Neural cell (in vitro differentiated cells): ENCODE measurements at regions not wholly inside any gene's neighbourhood (a gene's known extent, or its start where the extent isn't known, plus 50 kb on each side); places are given as distances from the start of the nearest gene placed in this dataset.

ENCODE experiments used
- H2AFZ ChIP-seq: fragments of 200-600, 300-800 bp; sonication (generic), shearing (Covaris generic); 2 replicates; pipeline ENCODE4 v1.6.0; 2014; ENCODE audit warnings: low read depth, mild to moderate bottlenecking, antibody characterized with exemption, low read length, moderate library complexity
- H3F3A ChIP-seq: fragments of 200-600 bp; shearing (Covaris generic); 2 replicates; pipeline ENCODE4 v1.6.1; 2016; ENCODE audit warnings: mild to moderate bottlenecking, moderate library complexity, mixed read lengths, antibody characterized with exemption, low read length; ENCODE audit not compliant: insufficient read depth, poor library complexity, severe bottlenecking
- H3K27ac ChIP-seq: fragments of 200-600, 300-800 bp; sonication (generic), shearing (Covaris generic); 2 replicates; pipeline ENCODE4 v1.5.1; 2014; ENCODE audit warnings: mild to moderate bottlenecking, low read length, moderate library complexity
- H3K27me3 ChIP-seq: fragments of 300-800, 200-600 bp; sonication (generic), shearing (Covaris generic); 2 replicates; pipeline ENCODE4 v1.6.0; 2014; ENCODE audit warnings: mild to moderate bottlenecking, low read depth, low read length, moderate library complexity; ENCODE audit not compliant: insufficient read depth
- H3K36me3 ChIP-seq: fragments of 300-800, 200-600 bp; sonication (generic), shearing (Covaris generic); 2 replicates; pipeline ENCODE4 v1.5.1; 2014; ENCODE audit warnings: mild to moderate bottlenecking, antibody characterized with exemption, low read length, moderate library complexity; ENCODE audit not compliant: insufficient read depth
- H3K4me2 ChIP-seq: fragments of 300-800, 200-600 bp; sonication (generic), shearing (Covaris generic); 2 replicates; pipeline ENCODE4 v1.6.0; 2014; ENCODE audit warnings: mild to moderate bottlenecking, low read length
- H3K4me3 ChIP-seq: fragments of 300-800, 200-600 bp; sonication (generic), shearing (Covaris generic); 2 replicates; pipeline ENCODE4 v1.5.1; 2014; ENCODE audit warnings: mild to moderate bottlenecking, low read length, moderate library complexity
- H3K79me2 ChIP-seq: fragments of 200-600 bp; shearing (Covaris generic); replicated peaks from 2 replicates; pipeline ENCODE4 v1.6.0; 2014; ENCODE audit warnings: mild to moderate bottlenecking, low read length, moderate library complexity; ENCODE audit not compliant: insufficient read depth
- H3K9ac ChIP-seq: fragments of 300-800, 200-600 bp; sonication (generic), shearing (Covaris generic); 2 replicates; pipeline ENCODE4 v1.6.1; 2016; ENCODE audit warnings: mild to moderate bottlenecking, low read length, mixed read lengths
- H3K9me2 ChIP-seq: fragments of 200-600 bp; shearing (Covaris generic); 2 replicates; pipeline ENCODE4 v1.6.1; 2016; ENCODE audit warnings: mild to moderate bottlenecking, low read length, mixed read lengths; ENCODE audit not compliant: insufficient read depth
- H3K9me3 ChIP-seq: fragments of 200-600, 300-800 bp; sonication (generic), shearing (Covaris generic); 2 replicates; pipeline ENCODE4 v1.6.1; 2016; ENCODE audit warnings: mild to moderate bottlenecking, mixed run types, low read length, moderate library complexity, mixed read lengths
- H4K20me1 ChIP-seq: fragments of 200-600 bp; shearing (Covaris generic); 2 replicates; pipeline ENCODE4 v1.6.1; 2016; ENCODE audit warnings: mild to moderate bottlenecking, mixed run types; ENCODE audit not compliant: insufficient read depth
- CTCF ChIP-seq: fragments of 450-650 bp; IDR thresholded peaks from 2 replicates; pipeline ENCODE4 v1.5.1; 2014; ENCODE audit warnings: antibody characterized with exemption, mild to moderate bottlenecking, moderate library complexity; ENCODE audit not compliant: poor library complexity, severe bottlenecking
- EP300 ChIP-seq: fragments of 450-650 bp; conservative IDR thresholded peaks from 2 replicates; pipeline ENCODE4 v1.6.1; 2014; ENCODE audit warnings: antibody characterized with exemption, mild to moderate bottlenecking, moderate library complexity; ENCODE audit not compliant: poor library complexity, severe bottlenecking
- EZH2 ChIP-seq: fragments of 200-600, 300-800 bp; shearing (Covaris generic), sonication (generic); IDR thresholded peaks from 2 replicates; pipeline ENCODE4 v1.6.1; 2014; ENCODE audit warnings: antibody characterized with exemption, low read length, borderline replicate concordance, mild to moderate bottlenecking; ENCODE audit not compliant: insufficient read depth, poor library complexity, severe bottlenecking
- MXI1 ChIP-seq: fragments of 450-650 bp; conservative IDR thresholded peaks from 2 replicates; pipeline ENCODE4 v1.6.1; 2014; ENCODE audit warnings: antibody characterized with exemption, mild to moderate bottlenecking; ENCODE audit not compliant: poor library complexity, severe bottlenecking
- POLR2AphosphoS5 ChIP-seq: IDR thresholded peaks from 2 replicates; pipeline ENCODE4 v1.6.1; 2012
- RAD21 ChIP-seq: fragments of 450-650 bp; conservative IDR thresholded peaks from 2 replicates; pipeline ENCODE4 v1.6.1; 2014; ENCODE audit warnings: antibody characterized with exemption, mild to moderate bottlenecking, moderate library complexity
- REST ChIP-seq: IDR thresholded peaks from 2 replicates; pipeline ENCODE4 v1.6.1; 2012; ENCODE audit warnings: borderline replicate concordance
- SMC3 ChIP-seq: fragments of 450-650 bp; conservative IDR thresholded peaks from 2 replicates; pipeline ENCODE4 v1.6.1; 2014; ENCODE audit warnings: antibody characterized with exemption, mild to moderate bottlenecking, moderate library complexity; ENCODE audit not compliant: poor library complexity
- TAF1 ChIP-seq: IDR thresholded peaks from 2 replicates; pipeline ENCODE4 v1.6.1; 2012; ENCODE audit warnings: low read depth

DNA sequence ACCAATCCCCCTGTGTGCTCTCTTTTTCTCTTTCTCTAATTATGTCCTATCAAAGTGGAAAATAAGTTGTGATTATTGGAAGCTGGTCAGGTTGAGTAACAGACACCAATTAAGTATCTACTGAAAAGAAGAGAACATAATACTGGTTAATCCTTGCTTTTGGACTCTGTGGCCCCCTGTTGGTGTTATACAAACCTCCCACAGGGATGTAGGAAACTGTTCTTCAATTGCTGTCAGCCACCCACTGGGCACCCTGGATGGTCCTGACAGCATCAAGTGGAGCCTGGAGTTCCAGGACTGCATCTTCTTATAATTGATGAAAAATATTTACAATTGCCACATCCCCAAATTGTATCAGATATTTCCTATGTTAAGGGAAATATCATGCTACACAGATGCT lies 939.7 kb downstream of the KCNMA1 start:
- Histone ChIP-seq H3K9me3 (peaks cover 5% of the 10 kb centered on the region), H3K27ac (no peak overlapping the region), H3K4me2 (no peak overlapping the region), H3K9ac (no peak overlapping the region), H3F3A (no peaks in the 10 kb centered on the region), H3K4me3 (no peak overlapping the region), H4K20me1 (no peaks in the 10 kb centered on the region), H3K27me3 (peaks cover 61% of the 10 kb centered on the region), H3K79me2 (no peaks in the 10 kb centered on the region), H2AFZ (no peak overlapping the region), H3K36me3 (no peaks in the 10 kb centered on the region), H3K9me2 (no peaks in the 10 kb centered on the region)
- no peak for TF ChIP-seq POLR2AphosphoS5
- TF ChIP-seq SMC3 = no peak
- no peak for TF ChIP-seq TAF1
- TF ChIP-seq EP300 = no peak
- TF ChIP-seq REST = no peak
- no peak for TF ChIP-seq RAD21
- no peak for TF ChIP-seq CTCF
- no peak for TF ChIP-seq MXI1

DNA sequence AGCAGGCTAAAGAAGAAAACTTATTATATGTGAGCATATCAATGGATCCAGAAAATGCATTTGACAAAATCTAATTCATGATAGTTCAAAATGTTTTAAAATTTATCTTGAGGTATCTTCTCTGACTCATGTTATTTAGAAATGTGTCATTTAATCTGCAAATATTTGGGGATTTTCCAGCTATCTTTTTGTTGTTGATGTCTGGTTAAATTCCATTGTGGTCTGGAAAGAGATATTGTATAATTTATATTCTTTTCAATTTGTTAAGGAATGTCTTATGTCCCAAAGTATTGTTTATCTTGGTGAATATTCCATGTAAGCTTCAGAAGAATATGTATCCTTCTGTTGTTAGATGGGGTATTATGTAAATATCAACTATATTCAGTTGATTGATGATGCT lies 942.5 kb downstream of the KCNMA1 start:
- H3K9me3 ChIP-seq = no peaks in the 10 kb centered on the region
- H3K9ac ChIP-seq = no peak overlapping the region
- no peak overlapping the region for H3K4me2 ChIP-seq
- H3K4me3 ChIP-seq = no peak overlapping the region
- H3F3A ChIP-seq = no peaks in the 10 kb centered on the region
- H3K27me3 ChIP-seq = peaks cover 44% of the 10 kb centered on the region
- TF ChIP-seq TAF1 = no peak
- TF ChIP-seq REST = no peak
- no peak for TF ChIP-seq EZH2
- no peak for TF ChIP-seq RAD21
- no peak for TF ChIP-seq MXI1
- no peak for TF ChIP-seq EP300
- no peak for TF ChIP-seq POLR2AphosphoS5
- TF ChIP-seq CTCF = no peak
- no peaks in the 10 kb centered on the region for H3K79me2 ChIP-seq
- H4K20me1 ChIP-seq = no peaks in the 10 kb centered on the region
- H3K27ac ChIP-seq = no peak overlapping the region
- H2AFZ ChIP-seq = no peak overlapping the region
- no peaks in the 10 kb centered on the region for H3K36me3 ChIP-seq
- H3K9me2 ChIP-seq = no peaks in the 10 kb centered on the region
